NCI-H345 treated with DMSO at 0.1 percent for 48 hours (cell line): ENCODE measurements at regions not wholly inside any gene's neighbourhood (a gene's known extent, or its start where the extent isn't known, plus 50 kb on each side); places are given as distances from the start of the nearest gene placed in this dataset.
"Not testable (repeated sequence)": the region's sequence is repeated elsewhere in the genome, so short reads cannot be mapped to it uniquely, and the experiment has no call there.

Source experiments
- DNase-seq: peaks from one replicate; lab custom pipeline; 2025; ENCODE audit not compliant: unreplicated experiment; lab: John Stamatoyannopoulos, UW

- no peak for DNase-seq
These were observed 124.0 kb upstream of the COX7C start for GRCh38 chr5:86493777-86494176.

GRCh38 chr5:86500947-86501346, 116.8 kb upstream of the COX7C start:
- DNase-seq, result no peak

- no peak for DNase-seq
These were observed 110.2 kb upstream of the COX7C start for GRCh38 chr5:86507574-86507973.

GRCh38 chr5:86510330-86510915, 107.3 kb upstream of the COX7C start:
- DNase-seq, result not testable (repeated sequence)

DNA sequence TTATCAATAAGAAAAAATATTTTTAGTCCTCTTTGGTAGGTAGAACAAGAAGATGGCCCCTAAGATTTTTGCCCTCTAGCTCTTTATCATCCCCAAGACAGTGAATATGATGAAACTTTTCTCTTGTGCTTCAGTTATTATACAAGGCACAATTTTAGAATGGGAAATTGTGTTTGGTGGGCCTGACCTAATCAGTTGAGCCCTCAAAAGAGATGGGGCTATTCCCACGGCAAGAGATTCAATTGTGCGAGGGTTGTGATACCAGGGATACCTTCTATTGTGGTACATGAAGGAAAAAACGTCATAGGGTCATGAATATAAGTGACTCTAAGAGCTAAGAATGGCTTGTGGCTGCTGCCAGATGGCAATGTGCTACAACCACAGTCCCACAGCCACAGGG, 94.0 kb upstream of the COX7C start:
- DNase-seq, result no peak

DNA sequence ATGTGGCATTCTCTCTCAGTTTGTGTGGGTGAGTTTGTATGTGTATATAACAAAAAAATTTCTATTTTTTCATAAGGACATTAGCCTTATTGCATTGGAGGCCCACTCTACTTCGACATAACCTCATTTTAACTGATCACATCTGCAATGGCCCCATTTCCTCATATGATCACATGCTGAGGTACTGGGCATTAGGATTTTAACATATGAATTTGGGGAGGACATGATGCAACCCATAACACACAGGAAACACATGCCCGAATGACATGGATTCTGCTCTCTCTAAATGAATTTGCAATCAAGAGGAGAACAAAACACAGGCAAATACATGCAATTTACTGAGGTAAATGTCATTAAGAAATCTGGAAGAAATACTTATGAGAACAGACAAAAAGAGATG, 92.1 kb upstream of the COX7C start:
- no peak for DNase-seq

DNA sequence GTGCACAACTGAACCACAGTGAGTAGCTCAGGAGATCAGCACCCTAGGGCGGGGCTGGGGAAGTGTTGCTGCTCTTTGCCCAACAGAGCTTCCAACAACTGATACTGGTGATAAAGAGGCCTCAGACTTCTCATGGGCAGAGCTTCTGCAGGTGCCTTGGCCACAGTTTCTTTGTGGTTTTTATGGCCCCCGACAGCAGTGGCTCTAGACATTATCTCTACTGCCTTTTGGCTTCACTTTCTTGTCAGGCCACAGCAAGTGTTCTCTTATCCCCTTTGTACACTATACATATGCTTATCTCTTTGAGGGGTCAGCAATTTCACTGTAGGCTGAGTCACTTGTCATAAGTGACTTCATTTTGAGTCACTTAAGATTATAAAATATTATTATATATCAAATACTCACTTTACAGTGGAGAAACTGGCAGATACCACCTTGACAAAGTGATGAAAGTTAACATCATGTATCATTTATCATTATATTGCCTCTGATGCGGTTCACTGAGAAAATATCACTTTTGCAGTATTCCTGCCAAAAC, 90.9 kb upstream of the COX7C start:
- DNase-seq, result no peak

DNA sequence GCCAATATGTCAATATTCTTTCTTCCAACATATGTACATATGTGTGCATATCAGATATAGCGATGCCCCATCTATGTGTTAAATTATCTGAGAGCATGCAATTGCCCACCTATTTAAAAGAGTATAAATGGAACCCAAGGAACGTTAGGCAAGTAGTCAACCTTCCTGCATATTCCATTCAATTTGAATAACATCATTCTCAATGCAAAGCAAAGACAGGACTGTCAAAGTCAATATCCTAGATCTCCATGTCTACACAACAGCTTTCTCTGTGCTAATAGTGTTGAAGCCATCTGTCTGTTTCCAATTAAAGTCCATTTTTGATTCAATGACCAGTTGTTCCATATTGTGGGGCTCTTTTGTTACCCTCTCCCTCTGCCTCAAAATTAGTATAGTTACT, 85.3 kb upstream of the COX7C start:
- no peak for DNase-seq

DNA sequence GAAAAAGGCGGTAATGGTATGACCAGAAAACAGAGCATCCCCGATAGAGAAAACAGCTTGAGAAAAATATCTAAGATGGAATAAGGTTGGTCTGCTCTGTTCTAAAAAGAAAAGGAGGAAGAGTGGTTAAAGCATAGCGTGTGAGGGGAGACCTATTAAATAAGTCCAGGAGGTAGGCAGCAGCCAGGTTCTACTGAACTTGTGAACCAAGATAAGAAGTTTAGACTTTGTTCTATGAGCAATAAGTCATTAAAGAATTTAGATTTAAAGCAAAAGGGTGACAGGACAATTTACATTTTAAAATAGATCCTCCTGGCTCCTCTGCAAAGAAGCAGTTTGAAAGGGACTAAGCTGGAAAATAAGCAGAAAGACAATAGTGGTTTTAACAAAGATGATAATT, 81.3 kb upstream of the COX7C start:
- DNase-seq, result no peak

DNA sequence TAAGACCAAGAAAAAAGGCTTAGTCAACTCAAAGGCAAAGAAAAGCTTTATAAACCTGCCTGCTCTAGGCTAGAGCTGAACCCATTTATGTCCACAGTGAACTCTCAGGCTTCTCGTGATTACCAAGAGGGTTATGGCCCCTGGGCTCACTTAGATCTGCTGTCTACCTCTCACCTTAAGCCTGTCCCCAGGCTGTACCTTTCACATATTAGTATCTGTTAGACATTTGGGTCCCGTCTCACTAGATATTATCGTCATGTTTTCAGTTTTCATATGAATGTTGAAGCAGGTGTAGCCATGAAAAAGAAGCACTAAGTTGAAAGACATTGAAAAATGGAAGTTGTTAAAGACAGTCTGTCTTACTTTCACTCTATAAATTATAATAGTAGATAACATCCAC, 75.2 kb upstream of the COX7C start:
- no peak for DNase-seq

- DNase-seq, result no peak
These were observed 71.7 kb upstream of the COX7C start for GRCh38 chr5:86546044-86546443.

DNA sequence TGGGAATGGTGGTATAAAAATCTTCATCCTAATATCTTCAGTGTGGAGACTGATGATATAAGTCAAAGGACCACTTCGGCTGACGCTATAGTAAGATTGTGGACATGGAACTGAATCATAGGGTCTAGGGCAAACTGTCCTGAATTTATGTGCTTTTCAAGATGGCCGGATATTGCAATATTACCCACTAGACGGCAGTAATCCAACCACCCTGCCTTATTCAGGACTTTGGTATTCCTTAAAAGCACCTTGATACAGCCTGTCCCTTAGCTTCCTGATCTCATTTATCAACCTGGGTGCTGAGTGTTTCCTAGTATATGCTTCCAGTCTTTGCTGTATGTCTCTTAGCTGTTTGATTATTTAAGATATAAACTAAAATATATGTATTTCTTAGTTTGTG, 71.2 kb upstream of the COX7C start:
- no peak for DNase-seq

DNA sequence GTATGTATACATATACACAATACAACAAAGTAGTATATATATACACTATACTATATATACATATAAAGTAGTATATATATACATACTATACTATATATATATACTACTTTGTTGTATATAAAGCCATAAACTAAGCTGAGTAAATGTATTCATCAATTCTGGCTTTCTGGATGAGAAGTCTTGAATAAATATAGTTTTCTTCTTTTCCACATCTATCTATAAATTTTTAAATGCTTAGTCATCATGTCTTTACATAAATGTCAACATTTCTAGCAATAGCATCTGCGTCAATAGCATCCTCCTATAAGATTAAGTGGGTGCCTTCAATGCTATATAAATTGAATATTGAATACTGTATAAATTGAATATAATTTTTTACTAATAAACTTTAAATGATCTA, 63.1 kb upstream of the COX7C start:
- DNase-seq, result no peak

DNA sequence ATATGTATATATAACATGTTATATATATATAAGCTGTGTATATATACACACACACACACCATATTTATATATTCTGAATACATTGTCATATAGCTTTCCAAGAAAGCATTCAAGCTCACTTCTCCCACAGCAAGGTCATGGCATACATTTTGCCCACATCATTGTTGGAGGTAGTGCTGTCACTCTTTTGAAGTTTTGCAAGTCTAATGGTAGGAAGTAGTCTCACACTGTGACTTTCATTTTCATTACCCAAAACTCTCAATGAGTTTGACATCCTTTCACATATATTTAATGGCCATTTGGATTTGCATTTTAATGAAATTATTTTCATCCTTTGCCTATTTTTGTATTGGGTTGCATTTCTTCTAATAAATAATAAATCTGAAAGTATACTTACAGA, 59.8 kb upstream of the COX7C start:
- no peak for DNase-seq

DNA sequence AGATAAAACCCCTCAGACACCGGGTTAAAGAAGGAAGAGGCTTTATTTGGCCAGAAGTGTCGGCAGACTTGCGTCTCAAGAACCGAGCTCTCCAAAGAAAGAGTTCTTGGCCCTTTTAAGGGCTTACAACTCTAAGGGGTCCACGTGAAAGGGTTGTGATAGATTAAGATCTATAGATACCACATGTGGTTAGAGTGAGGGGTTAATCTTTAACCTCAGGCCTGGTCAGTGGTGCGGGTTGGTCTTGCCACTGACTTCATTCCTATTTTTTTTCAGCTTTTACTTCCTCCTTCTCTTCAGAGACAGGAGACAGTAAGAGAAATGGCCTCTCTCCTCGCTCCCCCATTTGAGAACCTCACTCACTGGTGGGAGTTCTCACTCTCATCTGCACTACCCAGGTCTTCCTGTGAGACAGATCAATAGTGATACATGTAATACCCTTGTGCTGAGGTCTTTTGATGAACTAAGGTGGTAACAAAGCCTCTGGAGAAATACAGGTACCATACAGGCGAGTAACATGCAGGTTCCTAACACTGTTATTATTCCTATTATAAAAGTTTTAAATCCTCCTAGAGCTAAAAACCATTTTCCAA, 52.4 kb upstream of the COX7C start:
- DNase-seq, result no peak

- not testable (repeated sequence) for DNase-seq
These were observed 51.7 kb upstream of the COX7C start for GRCh38 chr5:86566030-86566429.
